PC-9 (cell line): ENCODE measurements at regions not wholly inside any gene's neighbourhood (a gene's known extent, or its start where the extent isn't known, plus 50 kb on each side); places are given as distances from the start of the nearest gene placed in this dataset.
"Not testable (repeated sequence)": the region's sequence is repeated elsewhere in the genome, so short reads cannot be mapped to it uniquely, and the experiment has no call there.

ENCODE experiments used
- BruUV-seq: library from RNA; stranded (reverse); fragments of 400-500 nt; replicated peaks from 2 replicates; lab custom pipeline; 2021; lab: Mats Ljungman, UMichigan
- CTCF ChIA-PET: fragments of 300-600 bp; sonication (Branson Sonifier 250); formaldehyde crosslinking; loops from one replicate; lab custom pipeline; 2022; ENCODE audit warnings: antibody characterized with exemption; lab: Charles Lee
- POLR2A ChIA-PET: fragments of 300-600 bp; sonication (Branson Sonifier 250); formaldehyde crosslinking; loops from one replicate; lab custom pipeline; 2022; ENCODE audit warnings: antibody characterized with exemption; ENCODE audit not compliant: unreplicated experiment; lab: Charles Lee
- DNase-seq, 2 experiments: peaks; one replicate each; pipeline versions ENCODE4 v3.0.0 to v3.0.0-alpha.2; 2015 to 2022; ENCODE audit warnings: mixed read lengths in 1 of 2
- H2AFZ ChIP-seq: fragments of 200-600 bp; sonication (generic); 2 replicates; pipeline ENCODE4 v1.8.1; 2017; ENCODE audit warnings: antibody characterized with exemption
- H3F3A ChIP-seq: fragments of 200-600 bp; sonication (generic); 2 replicates; pipeline ENCODE4 v1.8.1; 2017; ENCODE audit warnings: antibody characterized with exemption, mild to moderate bottlenecking, low read depth; ENCODE audit not compliant: insufficient read depth
- H3K27ac ChIP-seq: fragments of 200-600 bp; sonication (generic); 2 replicates; pipeline ENCODE4 v1.6.1; 2016; ENCODE audit warnings: mixed run types
- H3K27me3 ChIP-seq: fragments of 200-600 bp; sonication (generic); 2 replicates; pipeline ENCODE4 v1.6.1; 2016; ENCODE audit warnings: low read depth, mixed run types; ENCODE audit not compliant: insufficient read depth
- H3K36me3 ChIP-seq: fragments of 200-600 bp; sonication (generic); 2 replicates; pipeline ENCODE4 v1.6.1; 2016; ENCODE audit warnings: low read depth, mixed run types
- H3K4me1 ChIP-seq: fragments of 200-600 bp; sonication (generic); replicated peaks from 2 replicates; pipeline ENCODE4 v1.6.1; 2016; ENCODE audit warnings: mixed run types; ENCODE audit not compliant: insufficient read depth
- H3K4me2 ChIP-seq: fragments of 200-600 bp; sonication (generic); 2 replicates; pipeline ENCODE4 v1.6.1; 2017; ENCODE audit warnings: mixed run types
- H3K4me3 ChIP-seq: fragments of 200-600 bp; sonication (generic); 2 replicates; pipeline ENCODE4 v1.6.1; 2016; ENCODE audit warnings: mixed run types
- H3K79me2 ChIP-seq: fragments of 200-600 bp; sonication (generic); 2 replicates; pipeline ENCODE4 v1.6.1; 2017; ENCODE audit warnings: low read depth, mixed run types
- H3K9me2 ChIP-seq: fragments of 200-600 bp; sonication (generic); 2 replicates; pipeline ENCODE4 v1.8.1; 2017; ENCODE audit warnings: mild to moderate bottlenecking; ENCODE audit not compliant: insufficient read depth
- H3K9me3 ChIP-seq: fragments of 200-600 bp; sonication (generic); 2 replicates; pipeline ENCODE4 v1.8.1; 2016; ENCODE audit warnings: low read depth; ENCODE audit not compliant: insufficient read depth
- H4K20me1 ChIP-seq: fragments of 200-600 bp; sonication (generic); 2 replicates; pipeline ENCODE4 v1.8.1; 2017; ENCODE audit not compliant: insufficient read depth
- EZH2 ChIP-seq: fragments of 200-600 bp; sonication (generic); IDR thresholded peaks from 2 replicates; pipeline ENCODE4 v1.8.0; 2017; ENCODE audit warnings: antibody characterized with exemption, low read depth
- intact Hi-C: fragments of 100-400 bp; cut with micrococcal nuclease; formaldehyde crosslinking; loops from one replicate; pipeline ENCODE4 v1.10.0; 2022; ENCODE audit not compliant: unreplicated experiment
- TF ChIP-seq, protein P1 (sequence below): fragments of 200-600 bp; sonication (generic); conservative IDR thresholded peaks from 2 replicates; pipeline ENCODE4 v1.6.1; 2017; ENCODE audit warnings: mixed run types, antibody characterized with exemption, mild to moderate bottlenecking, moderate library complexity

DNA sequence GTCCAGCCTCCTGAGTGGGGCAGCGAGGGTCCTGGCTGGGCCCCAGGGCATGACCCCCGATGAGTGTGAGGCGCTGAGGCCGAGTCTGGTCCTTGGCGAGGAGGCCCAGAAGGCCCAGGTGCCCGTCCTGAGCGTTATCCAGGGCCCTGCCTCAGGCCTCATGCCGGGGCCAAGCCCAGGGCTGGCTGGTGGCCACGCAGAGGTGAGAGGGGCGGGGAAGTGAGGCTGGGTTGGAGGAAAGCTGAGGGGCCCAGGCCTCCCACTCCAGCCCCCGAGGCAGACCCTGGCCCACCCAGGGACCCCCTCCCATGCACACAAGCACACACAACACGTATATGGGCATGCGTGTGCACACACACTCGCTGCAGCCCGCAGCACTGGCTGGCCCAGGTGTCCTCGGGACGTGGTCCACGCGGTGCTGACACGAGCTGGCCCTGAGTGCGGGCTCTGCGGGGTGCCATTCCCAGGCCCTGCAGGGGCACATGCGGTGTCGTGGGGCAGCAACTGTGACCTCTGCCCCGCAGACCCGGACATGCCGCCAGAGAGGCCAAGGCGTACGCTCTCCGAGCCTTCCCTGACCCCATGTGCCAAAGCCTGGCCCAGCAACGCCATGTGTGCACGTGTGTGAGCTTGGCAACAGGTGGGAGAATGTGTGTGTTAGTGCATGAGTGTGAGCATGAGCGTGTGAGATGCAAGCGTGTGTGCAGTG lies 160.2 kb downstream of the TMEM121 start:
- H4K20me1 ChIP-seq, intact Hi-C loops, BruUV-seq: not testable (repeated sequence)

DNA sequence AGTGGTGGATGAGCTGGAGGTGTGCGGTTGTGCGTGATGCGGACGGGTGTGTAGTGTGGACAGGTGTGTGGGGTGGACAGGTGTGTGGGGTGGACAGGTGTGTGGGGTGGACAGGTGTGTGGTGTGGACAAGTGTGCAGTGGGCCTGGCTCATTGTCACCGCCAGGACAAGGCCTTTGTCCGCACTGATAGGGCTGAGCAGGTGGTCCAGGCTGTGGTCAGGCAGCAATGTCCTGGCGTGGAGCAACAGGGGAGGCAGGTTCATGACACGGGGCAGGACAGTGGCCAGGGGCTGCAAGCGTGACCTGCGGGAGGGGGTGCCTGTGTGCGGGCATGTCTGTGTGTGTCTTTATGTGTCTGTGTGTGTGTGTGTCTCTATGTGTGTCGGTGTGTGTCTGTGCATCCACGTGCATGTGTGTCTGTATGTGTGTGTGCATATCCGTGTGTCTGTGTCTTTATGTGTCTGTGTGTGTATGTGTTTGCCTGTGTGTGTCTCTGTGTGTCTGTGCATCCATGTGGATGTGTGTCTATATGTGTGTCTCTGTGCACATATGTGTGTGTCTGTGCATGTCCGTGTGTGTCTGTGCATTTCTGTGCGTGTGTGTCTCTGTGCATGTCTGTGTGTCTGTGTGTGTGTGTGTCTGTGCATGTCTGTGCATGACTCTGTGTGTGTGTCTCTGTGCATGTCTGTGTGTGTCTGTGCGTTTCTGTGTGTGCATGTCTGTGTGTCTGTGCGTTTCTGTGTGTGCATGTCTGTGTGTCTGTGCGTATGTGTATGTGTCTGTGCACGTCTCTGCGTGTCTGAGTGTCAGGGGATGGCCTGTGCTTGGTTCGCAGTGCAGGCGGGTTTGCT lies 161.0 kb downstream of the TMEM121 start:
- DNase-seq, result not testable (repeated sequence)

More for the DNA sequence above, 160.2 kb downstream of the TMEM121 start:
- H3K36me3 ChIP-seq, H3K9me3 ChIP-seq, H3K9me2 ChIP-seq, H3K4me2 ChIP-seq, POLR2A ChIA-PET, H3K27me3 ChIP-seq, DNase-seq, CTCF ChIA-PET, H2AFZ ChIP-seq, H3K4me3 ChIP-seq, H3K79me2 ChIP-seq, H3K4me1 ChIP-seq, H3K27ac ChIP-seq, H3F3A ChIP-seq: not testable (repeated sequence)

DNA sequence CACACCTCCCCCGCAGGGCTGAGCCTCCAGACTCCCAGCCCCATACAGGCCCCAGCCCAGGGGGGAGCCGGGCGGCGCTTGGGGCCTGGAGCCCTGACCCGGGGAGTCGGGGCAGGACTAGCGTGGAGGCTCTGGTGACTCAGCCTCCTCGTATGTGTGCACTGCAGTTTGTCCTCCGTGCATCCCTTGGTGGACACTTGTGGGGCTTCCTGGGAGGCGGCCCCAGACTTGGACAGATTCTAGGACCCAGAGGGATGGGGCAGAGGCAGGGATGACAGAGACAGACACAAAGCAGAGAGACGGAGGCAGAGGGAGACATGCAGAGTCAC lies 161.6 kb downstream of the TMEM121 start:
- H3K4me1 ChIP-seq, CTCF ChIA-PET, H3K27me3 ChIP-seq, H3K36me3 ChIP-seq, DNase-seq, H2AFZ ChIP-seq, H3K4me3 ChIP-seq, H3F3A ChIP-seq, H3K79me2 ChIP-seq, H3K4me2 ChIP-seq, H3K27ac ChIP-seq, BruUV-seq, POLR2A ChIA-PET, intact Hi-C loops, H3K9me2 ChIP-seq, H3K9me3 ChIP-seq, H4K20me1 ChIP-seq: not testable (repeated sequence)

More for the DNA sequence above, 161.0 kb downstream of the TMEM121 start:
- CTCF ChIA-PET, H3K36me3 ChIP-seq, H3K9me3 ChIP-seq, POLR2A ChIA-PET, H3K4me2 ChIP-seq, BruUV-seq, H4K20me1 ChIP-seq, H3K79me2 ChIP-seq, H2AFZ ChIP-seq, H3K27ac ChIP-seq, H3K9me2 ChIP-seq, H3F3A ChIP-seq, H3K27me3 ChIP-seq, H3K4me1 ChIP-seq, H3K4me3 ChIP-seq, intact Hi-C loops: not testable (repeated sequence)

DNA sequence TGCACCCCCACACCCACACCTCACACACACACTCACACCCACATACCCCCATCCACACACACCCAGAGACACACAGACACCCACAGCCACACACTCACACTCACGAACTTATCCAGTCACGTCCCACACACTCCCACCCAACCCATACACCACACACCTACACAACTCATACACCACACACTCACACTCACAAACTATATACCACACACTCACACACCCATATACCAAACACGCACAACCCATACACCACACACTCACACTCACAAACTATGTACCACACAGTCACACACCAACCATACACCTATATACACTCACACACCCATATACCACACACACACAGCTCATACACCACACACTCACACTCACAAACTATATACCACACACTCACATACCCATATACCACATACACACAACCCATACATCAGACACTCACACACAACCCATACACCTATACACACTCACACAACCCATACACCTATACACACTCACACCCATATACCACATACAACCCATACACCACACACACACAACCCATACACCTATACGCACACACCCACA lies 162.4 kb downstream of the TMEM121 start:
- intact Hi-C loops, H3F3A ChIP-seq, H3K27ac ChIP-seq, BruUV-seq, H3K79me2 ChIP-seq, CTCF ChIA-PET, H3K4me1 ChIP-seq, H2AFZ ChIP-seq, H3K36me3 ChIP-seq, POLR2A ChIA-PET, H3K27me3 ChIP-seq, H3K9me2 ChIP-seq, H4K20me1 ChIP-seq, H3K4me3 ChIP-seq, H3K4me2 ChIP-seq, DNase-seq, H3K9me3 ChIP-seq: not testable (repeated sequence)

DNA sequence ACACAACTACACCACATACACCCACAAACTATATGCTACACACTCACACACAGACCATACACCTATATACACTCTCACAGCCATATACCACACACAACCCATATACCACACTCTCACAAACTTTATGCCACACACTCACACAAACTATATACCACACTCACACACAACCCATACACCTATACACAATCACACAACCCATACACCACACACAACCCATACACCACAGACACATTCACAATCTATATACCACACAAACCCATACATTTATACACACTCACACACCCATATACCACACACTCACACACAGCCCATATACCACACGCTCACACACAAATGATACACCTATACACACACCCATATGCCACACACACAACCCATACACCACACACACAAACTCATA lies 163.3 kb downstream of the TMEM121 start:
- H2AFZ ChIP-seq, result no peak overlapping the region
- H3K4me2 ChIP-seq, result no peak overlapping the region
- no peaks in the 10 kb centered on the region for H3K9me2 ChIP-seq
- H3K4me1 ChIP-seq, result no peaks in the 10 kb centered on the region
- no peaks in the 10 kb centered on the region for H4K20me1 ChIP-seq
- no peaks in the 10 kb centered on the region for H3K27me3 ChIP-seq
- H3F3A ChIP-seq, result peaks cover 14% of the 10 kb centered on the region; the same call in 1 of the 2 replicates
- no peak overlapping the region for H3K4me3 ChIP-seq
- H3K79me2 ChIP-seq, result no peaks in the 10 kb centered on the region
- H3K36me3 ChIP-seq, result no peaks in the 10 kb centered on the region
- ChIA-PET CTCF (no interaction called here), POLR2A (no interaction called here)
- no TSS peak for BruUV-seq
- H3K27ac ChIP-seq, result no peak overlapping the region
- TF ChIP-seq, protein P1, sequence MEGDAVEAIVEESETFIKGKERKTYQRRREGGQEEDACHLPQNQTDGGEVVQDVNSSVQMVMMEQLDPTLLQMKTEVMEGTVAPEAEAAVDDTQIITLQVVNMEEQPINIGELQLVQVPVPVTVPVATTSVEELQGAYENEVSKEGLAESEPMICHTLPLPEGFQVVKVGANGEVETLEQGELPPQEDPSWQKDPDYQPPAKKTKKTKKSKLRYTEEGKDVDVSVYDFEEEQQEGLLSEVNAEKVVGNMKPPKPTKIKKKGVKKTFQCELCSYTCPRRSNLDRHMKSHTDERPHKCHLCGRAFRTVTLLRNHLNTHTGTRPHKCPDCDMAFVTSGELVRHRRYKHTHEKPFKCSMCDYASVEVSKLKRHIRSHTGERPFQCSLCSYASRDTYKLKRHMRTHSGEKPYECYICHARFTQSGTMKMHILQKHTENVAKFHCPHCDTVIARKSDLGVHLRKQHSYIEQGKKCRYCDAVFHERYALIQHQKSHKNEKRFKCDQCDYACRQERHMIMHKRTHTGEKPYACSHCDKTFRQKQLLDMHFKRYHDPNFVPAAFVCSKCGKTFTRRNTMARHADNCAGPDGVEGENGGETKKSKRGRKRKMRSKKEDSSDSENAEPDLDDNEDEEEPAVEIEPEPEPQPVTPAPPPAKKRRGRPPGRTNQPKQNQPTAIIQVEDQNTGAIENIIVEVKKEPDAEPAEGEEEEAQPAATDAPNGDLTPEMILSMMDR, result no peak
- TF ChIP-seq EZH2, result no peak
- peaks cover 4% of the 10 kb centered on the region; the same call in 1 of the 2 replicates for H3K9me3 ChIP-seq
- no peak for DNase-seq
- intact Hi-C loops, result no loop called here
